Esophagus muscularis mucosa (tissue), 4 donors: ENCODE measurements at regions not wholly inside any gene's neighbourhood (a gene's known extent, or its start where the extent isn't known, plus 50 kb on each side); places are given as distances from the start of the nearest gene placed in this dataset.

Experiments used
- DNase-seq: peaks from one replicate; pipeline ENCODE4 v3.0.0-alpha.2; 2017; ENCODE audit errors: extremely low spot score
- H3K27ac ChIP-seq, 4 donors: fragments of 200-600 bp; sonication (generic); replicated peaks in 1 of 4; 1 replicate in 3 of 4; 2 replicates in 1 of 4; pipeline ENCODE4 v1.5.1; 2016 to 2019; ENCODE audit warnings: mild to moderate bottlenecking in 1 of 4
- H3K27me3 ChIP-seq, 4 donors: fragments of 200-600 bp; sonication (generic); one replicate each; pipeline versions ENCODE4 v1.5.1 to v1.6.0; 2016 to 2019
- H3K36me3 ChIP-seq, 4 donors: fragments of 200-600 bp; sonication (generic); one replicate each; pipeline ENCODE4 v1.5.1; 2016 to 2019
- H3K4me1 ChIP-seq, 4 donors: fragments of 200-600 bp; sonication (generic); one replicate each; pipeline ENCODE4 v1.5.1; 2016 to 2019
- H3K4me3 ChIP-seq, 4 donors: fragments of 200-600 bp; sonication (generic); 1 replicate in 2 of 4; 2 replicates in 2 of 4; pipeline ENCODE4 v1.5.1; 2016 to 2019; ENCODE audit warnings: mild to moderate bottlenecking in 4 of 4, moderate library complexity in 1 of 4
- H3K9me3 ChIP-seq, 4 donors: fragments of 200-600 bp; sonication (generic); 1 replicate in 3 of 4; 2 replicates in 1 of 4; pipeline ENCODE4 v1.5.1; 2016 to 2019
- EP300 ChIP-seq: sonication (generic); formaldehyde crosslinking; IDR thresholded peaks from one replicate; pipeline ENCODE4 v1.6.1; 2017; ENCODE audit warnings: antibody characterized with exemption
- POLR2A ChIP-seq: fragments of 450-650 bp; IDR thresholded peaks from one replicate; pipeline ENCODE4 v1.6.1; 2017; ENCODE audit warnings: antibody characterized with exemption, moderate library complexity, mild to moderate bottlenecking, low read depth
- POLR2AphosphoS5 ChIP-seq, 2 donors: sonication (generic); formaldehyde crosslinking; IDR thresholded peaks; one replicate each; pipeline ENCODE4 v1.6.1; 2017; ENCODE audit warnings: antibody characterized with exemption in 2 of 2
- WGBS: methylation state at CpG from one replicate; pipeline ENCODE4 v1.1.5; 2018; 5-methylcytosine and 5-hydroxymethylcytosine counted together
- intact Hi-C: fragments of 100-400 bp; cut with DNase I; formaldehyde crosslinking; loops from one replicate; pipeline ENCODE4 v1.15.1; 2023
- TF ChIP-seq, protein P1 (sequence below), 3 experiments: fragments of 200-600 bp in 2 of 3; fragments of 450-650 bp in 1 of 3; sonication (generic) in 2 of 3; IDR thresholded peaks; one replicate each; pipeline ENCODE4 v1.5.1; 2017 to 2019; ENCODE audit warnings: antibody characterized with exemption in 3 of 3, mild to moderate bottlenecking in 2 of 3, moderate library complexity in 1 of 3

DNA sequence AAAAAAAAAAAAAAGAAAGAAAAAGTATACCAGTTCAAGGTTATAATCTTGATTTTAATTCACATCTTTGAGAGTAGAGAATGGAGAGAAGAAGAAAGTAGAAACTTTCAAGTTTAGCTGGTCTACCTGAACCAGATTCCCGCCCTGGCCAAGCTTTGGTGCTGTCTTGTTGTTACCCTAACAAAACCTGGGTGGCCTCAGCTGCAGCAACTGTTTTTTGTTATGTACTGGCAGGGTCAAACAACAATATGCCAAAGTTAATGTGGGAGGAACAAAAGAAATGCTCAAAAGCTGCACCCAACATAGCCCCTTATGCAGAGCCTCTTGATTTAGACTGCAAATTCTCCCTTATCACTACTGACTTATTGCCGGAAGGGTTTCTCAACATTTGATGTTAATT lies 165.3 kb upstream of the TFPI start:
- no peaks in the 10 kb centered on the region for H3K27me3 ChIP-seq
- no peaks in the 10 kb centered on the region for H3K4me1 ChIP-seq
- H3K9me3 ChIP-seq: peaks cover 0 to 5% (median 0%) of the 10 kb centered on the region in 4 donors
- TF ChIP-seq POLR2AphosphoS5 (IDR thresholded peaks at IDR 0.05) (no peak), POLR2A (no peak), EP300 (no peak)
- TF ChIP-seq, protein P1, sequence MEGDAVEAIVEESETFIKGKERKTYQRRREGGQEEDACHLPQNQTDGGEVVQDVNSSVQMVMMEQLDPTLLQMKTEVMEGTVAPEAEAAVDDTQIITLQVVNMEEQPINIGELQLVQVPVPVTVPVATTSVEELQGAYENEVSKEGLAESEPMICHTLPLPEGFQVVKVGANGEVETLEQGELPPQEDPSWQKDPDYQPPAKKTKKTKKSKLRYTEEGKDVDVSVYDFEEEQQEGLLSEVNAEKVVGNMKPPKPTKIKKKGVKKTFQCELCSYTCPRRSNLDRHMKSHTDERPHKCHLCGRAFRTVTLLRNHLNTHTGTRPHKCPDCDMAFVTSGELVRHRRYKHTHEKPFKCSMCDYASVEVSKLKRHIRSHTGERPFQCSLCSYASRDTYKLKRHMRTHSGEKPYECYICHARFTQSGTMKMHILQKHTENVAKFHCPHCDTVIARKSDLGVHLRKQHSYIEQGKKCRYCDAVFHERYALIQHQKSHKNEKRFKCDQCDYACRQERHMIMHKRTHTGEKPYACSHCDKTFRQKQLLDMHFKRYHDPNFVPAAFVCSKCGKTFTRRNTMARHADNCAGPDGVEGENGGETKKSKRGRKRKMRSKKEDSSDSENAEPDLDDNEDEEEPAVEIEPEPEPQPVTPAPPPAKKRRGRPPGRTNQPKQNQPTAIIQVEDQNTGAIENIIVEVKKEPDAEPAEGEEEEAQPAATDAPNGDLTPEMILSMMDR (IDR thresholded peaks at IDR 0.05): no peak
- no peak overlapping the region for H3K27ac ChIP-seq
- H3K36me3 ChIP-seq: no peaks in the 10 kb centered on the region
- intact Hi-C loops: no loop called here
- no peak for DNase-seq
- WGBS: 90% methylated on average over 2 of the region's 2 CpGs
- H3K4me3 ChIP-seq: no peak overlapping the region

- TF ChIP-seq POLR2AphosphoS5 (IDR thresholded peaks at IDR 0.05): no peak
- TF ChIP-seq POLR2A: no peak
- no peak for TF ChIP-seq EP300
- TF ChIP-seq, protein P1 (IDR thresholded peaks at IDR 0.05): no peak
- WGBS: 89% methylated on average over 4 of the region's 4 CpGs
- Histone ChIP-seq H3K27ac (no peak overlapping the region), H3K4me1 (no peaks in the 10 kb centered on the region), H3K9me3 (no peaks in the 10 kb centered on the region), H3K27me3 (no peaks in the 10 kb centered on the region), H3K4me3 (no peak overlapping the region), H3K36me3 (no peaks in the 10 kb centered on the region)
- DNase-seq: no peak
- intact Hi-C loops: no loop called here
Observed at GRCh38 chr2:187748958-187749357, 194.7 kb upstream of the TFPI start.

GRCh38 chr2:187749804-187750431 lies 195.7 kb upstream of the TFPI start:
- DNase-seq: no peak

GRCh38 chr2:187768995-187769394 lies 214.8 kb upstream of the TFPI start:
- no peaks in the 10 kb centered on the region for H3K36me3 ChIP-seq
- no peaks in the 10 kb centered on the region for H3K9me3 ChIP-seq
- no peak overlapping the region for H3K4me3 ChIP-seq
- intact Hi-C loops: no loop called here
- no peaks in the 10 kb centered on the region for H3K27me3 ChIP-seq
- H3K27ac ChIP-seq: no peak overlapping the region
- no peak for DNase-seq
- no peak for TF ChIP-seq EP300
- TF ChIP-seq, protein P1 (IDR thresholded peaks at IDR 0.05): no peak
- TF ChIP-seq POLR2A: no peak
- TF ChIP-seq POLR2AphosphoS5 (IDR thresholded peaks at IDR 0.05): no peak
- 92% methylated on average over 4 of the region's 4 CpGs for WGBS
- no peaks in the 10 kb centered on the region for H3K4me1 ChIP-seq

More at GRCh38 chr2:187749804-187750431, 195.7 kb upstream of the TFPI start:
- 100% methylated on average over 2 of the region's 7 CpGs for WGBS
- intact Hi-C loops: no loop called here
- no peak overlapping the region for H3K27ac ChIP-seq
- TF ChIP-seq POLR2A: no peak
- TF ChIP-seq, protein P1 (IDR thresholded peaks at IDR 0.05): no peak
- no peak for TF ChIP-seq POLR2AphosphoS5 (IDR thresholded peaks at IDR 0.05)
- no peak for TF ChIP-seq EP300
- H3K36me3 ChIP-seq: no peaks in the 10 kb centered on the region
- H3K27me3 ChIP-seq: no peaks in the 10 kb centered on the region
- no peak overlapping the region for H3K4me3 ChIP-seq
- no peaks in the 10 kb centered on the region for H3K4me1 ChIP-seq
- no peaks in the 10 kb centered on the region for H3K9me3 ChIP-seq

DNA sequence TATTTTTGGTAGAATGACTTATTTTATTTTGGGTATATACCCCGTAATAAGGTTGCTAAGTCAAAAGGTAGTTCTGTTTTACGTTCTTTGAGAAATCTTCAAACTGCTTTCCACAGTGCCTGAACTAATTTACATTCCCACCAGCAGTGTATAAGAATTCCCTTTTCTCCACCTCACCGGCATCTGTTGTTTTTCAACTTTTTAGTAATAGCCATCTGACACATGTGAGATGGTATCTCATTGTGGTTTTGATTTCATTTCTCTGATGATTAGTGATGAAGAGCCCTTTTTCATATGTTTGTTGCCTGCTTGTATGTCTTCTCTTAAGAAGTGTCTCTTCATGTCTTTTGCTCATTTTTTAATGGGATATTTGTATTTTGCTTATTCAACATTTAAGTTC lies 215.2 kb upstream of the TFPI start:
- no peak for DNase-seq
- Histone ChIP-seq H3K27me3 (no peaks in the 10 kb centered on the region), H3K27ac (no peak overlapping the region), H3K4me1 (no peaks in the 10 kb centered on the region), H3K9me3 (no peaks in the 10 kb centered on the region), H3K36me3 (no peaks in the 10 kb centered on the region), H3K4me3 (no peak overlapping the region)
- 87% methylated on average over 3 of the region's 3 CpGs for WGBS
- intact Hi-C loops: no loop called here
- TF ChIP-seq POLR2AphosphoS5 (IDR thresholded peaks at IDR 0.05): no peak
- TF ChIP-seq, protein P1 (IDR thresholded peaks at IDR 0.05): no peak
- no peak for TF ChIP-seq POLR2A
- TF ChIP-seq EP300: no peak
